ENCODE measurements at regions not wholly inside any gene's neighbourhood (a gene's known extent, or its start where the extent isn't known, plus 50 kb on each side); places are given as distances from the start of the nearest gene placed in this dataset.

DNA sequence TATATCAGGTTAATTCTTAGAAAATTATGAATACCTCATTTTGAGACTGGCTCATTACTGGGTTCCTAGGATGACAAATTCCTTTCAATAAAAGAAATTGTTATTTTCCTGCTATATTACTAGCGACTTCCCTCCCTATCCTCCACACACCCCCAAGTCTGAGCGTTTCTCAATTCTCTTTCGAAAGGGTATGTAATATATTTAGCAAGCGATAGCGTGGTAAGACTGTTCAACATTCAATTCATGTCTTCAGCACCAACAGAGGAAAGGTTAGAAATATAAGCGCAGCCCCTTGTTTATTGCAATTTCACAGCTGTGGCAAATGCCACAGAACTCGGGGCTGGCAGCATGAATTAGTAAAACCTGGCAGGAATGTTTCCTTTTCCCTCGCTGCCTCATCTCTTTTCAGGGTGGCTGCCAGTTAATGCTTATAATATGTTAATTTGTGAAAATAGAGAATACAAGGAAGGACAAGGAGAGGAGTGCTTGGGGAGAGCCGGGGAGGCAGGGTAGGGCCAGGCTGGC is 152.7 kb upstream of the TBCA start:
- Mint-ChIP-seq H3K27me3 (ENCODE audit: low read depth) (peaks cover 21% of the 10 kb centered on the region), H3K36me3 (ENCODE audit: low read depth) (peaks cover 3% of the 10 kb centered on the region), H3K4me1 (ENCODE audit: low read depth) (no peaks in the 10 kb centered on the region), H3K27ac (ENCODE audit: unreplicated experiment) (no peak overlapping the region), H3K4me3 (ENCODE audit: unreplicated experiment) (no peak overlapping the region), H3K9me3 (ENCODE audit: low read depth) (peaks cover 4% of the 10 kb centered on the region)
- no peak for DNase-seq (ENCODE audit: low spot score)
- TF ChIP-seq, protein P1, sequence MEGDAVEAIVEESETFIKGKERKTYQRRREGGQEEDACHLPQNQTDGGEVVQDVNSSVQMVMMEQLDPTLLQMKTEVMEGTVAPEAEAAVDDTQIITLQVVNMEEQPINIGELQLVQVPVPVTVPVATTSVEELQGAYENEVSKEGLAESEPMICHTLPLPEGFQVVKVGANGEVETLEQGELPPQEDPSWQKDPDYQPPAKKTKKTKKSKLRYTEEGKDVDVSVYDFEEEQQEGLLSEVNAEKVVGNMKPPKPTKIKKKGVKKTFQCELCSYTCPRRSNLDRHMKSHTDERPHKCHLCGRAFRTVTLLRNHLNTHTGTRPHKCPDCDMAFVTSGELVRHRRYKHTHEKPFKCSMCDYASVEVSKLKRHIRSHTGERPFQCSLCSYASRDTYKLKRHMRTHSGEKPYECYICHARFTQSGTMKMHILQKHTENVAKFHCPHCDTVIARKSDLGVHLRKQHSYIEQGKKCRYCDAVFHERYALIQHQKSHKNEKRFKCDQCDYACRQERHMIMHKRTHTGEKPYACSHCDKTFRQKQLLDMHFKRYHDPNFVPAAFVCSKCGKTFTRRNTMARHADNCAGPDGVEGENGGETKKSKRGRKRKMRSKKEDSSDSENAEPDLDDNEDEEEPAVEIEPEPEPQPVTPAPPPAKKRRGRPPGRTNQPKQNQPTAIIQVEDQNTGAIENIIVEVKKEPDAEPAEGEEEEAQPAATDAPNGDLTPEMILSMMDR (IDR thresholded peaks at IDR 0.05) = no peak

DNA sequence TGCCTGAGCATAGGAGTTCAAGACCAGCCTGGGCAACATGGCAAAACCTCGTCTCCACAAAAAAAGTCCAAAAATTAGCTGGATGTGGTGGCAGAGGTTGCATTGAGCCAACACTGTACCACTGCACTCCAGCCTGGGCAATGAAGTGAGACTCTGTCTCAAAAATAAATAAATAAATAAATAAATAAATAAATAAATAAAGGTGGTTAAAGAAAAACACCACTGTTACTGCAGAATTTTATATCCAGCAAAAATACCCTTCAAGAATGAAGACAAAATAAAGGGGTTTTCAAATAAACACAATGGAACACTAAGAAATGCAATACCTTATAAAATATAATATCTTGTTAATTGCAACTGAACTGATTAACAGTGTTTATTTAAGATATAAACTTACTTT is 150.2 kb upstream of the TBCA start:
- H3K27ac Mint-ChIP-seq (ENCODE audit: unreplicated experiment) = no peak overlapping the region
- H3K9me3 Mint-ChIP-seq (ENCODE audit: low read depth) = peaks cover 4% of the 10 kb centered on the region
- TF ChIP-seq, protein P1 (IDR thresholded peaks at IDR 0.05) = no peak
- peaks cover 3% of the 10 kb centered on the region for H3K36me3 Mint-ChIP-seq (ENCODE audit: low read depth)
- DNase-seq (ENCODE audit: low spot score) = no peak
- H3K27me3 Mint-ChIP-seq (ENCODE audit: low read depth) = peaks cover 19% of the 10 kb centered on the region
- H3K4me3 Mint-ChIP-seq (ENCODE audit: unreplicated experiment) = no peak overlapping the region
- H3K4me1 Mint-ChIP-seq (ENCODE audit: low read depth) = no peaks in the 10 kb centered on the region

DNA sequence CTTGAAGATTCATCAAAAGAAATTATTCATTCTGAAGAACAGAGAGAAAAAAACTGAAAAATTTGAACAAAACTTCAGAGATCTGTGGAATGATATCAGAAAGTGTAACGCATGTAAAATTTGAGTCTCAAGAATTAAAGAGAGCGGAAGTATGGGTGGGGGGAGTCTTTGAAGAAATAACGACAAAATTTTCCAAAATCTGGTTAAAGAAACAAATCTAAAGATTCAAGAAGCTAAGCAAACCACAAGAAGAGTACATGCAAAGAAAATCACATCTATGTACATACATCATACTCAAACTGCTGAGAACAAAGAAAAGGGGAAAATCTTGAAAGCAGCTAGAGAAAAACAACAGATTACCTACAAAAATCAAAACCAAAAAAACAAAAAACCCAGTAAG is 149.4 kb upstream of the TBCA start:
- H3K36me3 Mint-ChIP-seq (ENCODE audit: low read depth) = peaks cover 3% of the 10 kb centered on the region

DNA sequence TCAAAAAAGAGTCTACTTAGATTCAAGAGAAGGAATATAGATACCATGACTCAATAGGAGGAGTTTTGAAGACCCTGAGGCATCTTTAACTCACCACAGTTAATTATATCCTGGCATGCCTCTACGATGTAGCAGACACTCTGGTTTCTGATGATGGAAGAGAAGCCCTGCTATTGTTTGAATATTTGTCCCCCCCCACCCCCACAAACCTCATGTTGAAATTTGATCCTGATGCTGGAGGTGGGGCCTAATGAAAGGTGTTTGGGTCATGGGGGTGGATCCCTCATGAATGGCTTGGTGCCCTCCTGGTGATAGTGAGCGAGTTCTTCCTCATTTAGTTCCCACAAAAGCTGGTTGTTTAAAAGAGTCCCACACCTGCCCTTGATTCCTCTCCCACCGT is 147.9 kb upstream of the TBCA start:
- Mint-ChIP-seq H3K4me1 (ENCODE audit: low read depth) (no peaks in the 10 kb centered on the region), H3K27ac (ENCODE audit: unreplicated experiment) (no peak overlapping the region), H3K36me3 (ENCODE audit: low read depth) (peaks cover 3% of the 10 kb centered on the region), H3K4me3 (ENCODE audit: unreplicated experiment) (no peak overlapping the region), H3K9me3 (ENCODE audit: low read depth) (peaks cover 4% of the 10 kb centered on the region), H3K27me3 (ENCODE audit: low read depth) (peaks cover 9% of the 10 kb centered on the region)
- no peak for DNase-seq (ENCODE audit: low spot score)
- TF ChIP-seq, protein P1 (IDR thresholded peaks at IDR 0.05) = no peak

More for the DNA sequence above, 149.4 kb upstream of the TBCA start:
- Mint-ChIP-seq H3K4me3 (ENCODE audit: unreplicated experiment) (no peak overlapping the region), H3K4me1 (ENCODE audit: low read depth) (no peaks in the 10 kb centered on the region), H3K9me3 (ENCODE audit: low read depth) (peaks cover 4% of the 10 kb centered on the region), H3K27ac (ENCODE audit: unreplicated experiment) (no peak overlapping the region), H3K27me3 (ENCODE audit: low read depth) (peaks cover 15% of the 10 kb centered on the region)
- TF ChIP-seq, protein P1 (IDR thresholded peaks at IDR 0.05) = no peak
- no peak for DNase-seq (ENCODE audit: low spot score)

DNA sequence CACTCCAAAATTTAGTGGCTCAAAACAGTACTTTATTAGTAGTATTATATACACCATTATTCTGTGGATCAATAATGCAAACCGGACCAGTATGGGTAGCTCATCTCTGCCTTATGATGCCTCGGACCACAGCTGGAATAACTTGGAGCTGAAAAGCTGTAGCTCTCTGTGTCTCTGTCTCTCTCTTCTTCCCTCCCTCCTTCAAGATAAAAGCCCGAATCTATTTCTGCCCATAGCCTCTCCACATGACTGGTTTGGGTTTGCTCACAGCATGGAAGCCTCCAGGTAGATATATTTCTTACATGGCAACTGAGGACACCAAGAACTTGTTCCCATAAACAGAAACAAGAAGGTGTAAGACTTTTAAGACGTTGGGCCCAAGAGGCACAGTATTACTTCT is 147.5 kb upstream of the TBCA start:
- H3K9me3 Mint-ChIP-seq (ENCODE audit: low read depth) = peaks cover 4% of the 10 kb centered on the region
- peaks cover 8% of the 10 kb centered on the region for H3K27me3 Mint-ChIP-seq (ENCODE audit: low read depth)
- TF ChIP-seq, protein P1 (IDR thresholded peaks at IDR 0.05) = no peak
- H3K4me1 Mint-ChIP-seq (ENCODE audit: low read depth) = no peaks in the 10 kb centered on the region
- H3K4me3 Mint-ChIP-seq (ENCODE audit: unreplicated experiment) = no peak overlapping the region
- DNase-seq (ENCODE audit: low spot score) = no peak
- H3K27ac Mint-ChIP-seq (ENCODE audit: unreplicated experiment) = no peak overlapping the region
- H3K36me3 Mint-ChIP-seq (ENCODE audit: low read depth) = peaks cover 3% of the 10 kb centered on the region
